ENCODE measurements at regions not wholly inside any gene's neighbourhood (a gene's known extent, or its start where the extent isn't known, plus 50 kb on each side); places are given as distances from the start of the nearest gene placed in this dataset.

DNA sequence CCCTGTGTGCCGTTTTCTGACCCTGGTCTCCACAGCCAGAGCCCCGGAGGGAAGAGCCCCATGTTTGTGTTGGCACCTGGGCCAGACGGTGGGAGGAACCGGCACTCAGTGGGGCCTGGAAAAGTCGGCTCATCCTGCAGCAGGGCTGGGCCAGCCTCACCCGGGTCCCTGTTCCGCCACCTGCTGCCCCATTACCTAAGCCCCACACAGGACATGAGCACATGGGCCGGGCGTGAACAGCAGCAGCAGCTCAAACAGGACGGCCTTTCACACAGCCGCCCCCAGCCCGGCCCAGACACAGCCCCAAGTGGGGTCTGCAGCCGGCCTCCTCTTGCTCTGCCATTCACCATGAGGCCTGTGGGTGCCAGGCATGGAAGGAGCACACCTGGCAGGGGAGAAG is 302.4 kb downstream of the MN1 start:
- DNase-seq (ENCODE audit: low read depth in 2 of 2), result no peak

DNA sequence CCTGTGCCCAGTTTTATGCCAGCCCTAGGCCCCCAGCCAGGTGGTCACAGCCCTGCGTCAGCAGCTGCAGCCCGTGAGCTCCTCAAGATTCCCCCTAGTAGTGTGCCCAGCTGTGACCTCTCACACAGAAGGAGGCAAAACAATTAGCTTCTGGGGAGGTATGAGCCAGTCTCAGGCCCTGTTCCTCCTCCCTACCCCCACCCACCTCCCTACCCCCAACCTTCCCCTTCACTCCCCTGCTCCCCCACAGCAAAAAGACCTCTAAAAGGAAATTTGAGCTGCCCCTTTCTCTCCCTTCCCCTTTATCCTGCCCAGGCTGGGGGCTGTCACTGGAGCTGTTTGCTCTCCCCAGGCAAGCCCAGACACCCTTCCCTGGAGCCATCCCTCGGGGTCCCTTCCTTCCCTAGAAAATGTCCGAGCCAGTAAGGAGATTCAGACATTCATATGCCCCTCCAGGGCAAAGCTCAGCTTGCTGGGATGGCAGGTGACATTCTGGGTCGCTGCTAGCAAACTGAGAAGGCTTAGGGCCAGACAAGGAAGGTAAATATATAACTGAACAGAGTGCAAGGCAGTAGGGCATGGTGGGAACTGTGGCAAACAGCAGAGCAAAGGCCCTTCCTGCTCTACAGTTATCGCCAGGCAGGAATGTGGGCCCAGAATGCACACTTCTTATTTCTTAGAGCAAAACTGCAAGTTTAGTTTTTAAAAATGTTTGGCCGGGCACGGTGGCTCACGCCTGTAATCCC is 300.2 kb downstream of the MN1 start:
- DNase-seq (ENCODE audit: low read depth in 2 of 2), result no peak

DNA sequence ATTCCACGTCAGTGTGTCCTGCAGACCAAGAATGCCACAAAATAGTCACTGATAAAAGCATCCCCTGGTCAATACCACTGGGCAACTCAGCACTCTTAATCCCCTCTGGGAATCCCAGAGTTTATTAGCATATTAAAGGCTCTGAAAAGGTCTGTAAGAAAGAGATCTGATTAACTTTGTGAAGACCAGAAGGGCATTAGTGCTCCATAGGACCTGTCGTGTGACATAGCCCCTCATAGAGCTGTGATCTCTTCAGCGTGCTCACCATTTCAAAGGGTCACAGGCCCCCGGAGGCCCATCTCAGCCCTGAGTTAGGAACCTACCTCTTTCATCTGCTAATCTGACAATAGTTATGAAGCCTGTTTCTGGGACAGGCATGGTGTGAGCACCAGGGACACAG is 299.2 kb downstream of the MN1 start:
- DNase-seq (ENCODE audit: low read depth in 2 of 2), result no peak

DNA sequence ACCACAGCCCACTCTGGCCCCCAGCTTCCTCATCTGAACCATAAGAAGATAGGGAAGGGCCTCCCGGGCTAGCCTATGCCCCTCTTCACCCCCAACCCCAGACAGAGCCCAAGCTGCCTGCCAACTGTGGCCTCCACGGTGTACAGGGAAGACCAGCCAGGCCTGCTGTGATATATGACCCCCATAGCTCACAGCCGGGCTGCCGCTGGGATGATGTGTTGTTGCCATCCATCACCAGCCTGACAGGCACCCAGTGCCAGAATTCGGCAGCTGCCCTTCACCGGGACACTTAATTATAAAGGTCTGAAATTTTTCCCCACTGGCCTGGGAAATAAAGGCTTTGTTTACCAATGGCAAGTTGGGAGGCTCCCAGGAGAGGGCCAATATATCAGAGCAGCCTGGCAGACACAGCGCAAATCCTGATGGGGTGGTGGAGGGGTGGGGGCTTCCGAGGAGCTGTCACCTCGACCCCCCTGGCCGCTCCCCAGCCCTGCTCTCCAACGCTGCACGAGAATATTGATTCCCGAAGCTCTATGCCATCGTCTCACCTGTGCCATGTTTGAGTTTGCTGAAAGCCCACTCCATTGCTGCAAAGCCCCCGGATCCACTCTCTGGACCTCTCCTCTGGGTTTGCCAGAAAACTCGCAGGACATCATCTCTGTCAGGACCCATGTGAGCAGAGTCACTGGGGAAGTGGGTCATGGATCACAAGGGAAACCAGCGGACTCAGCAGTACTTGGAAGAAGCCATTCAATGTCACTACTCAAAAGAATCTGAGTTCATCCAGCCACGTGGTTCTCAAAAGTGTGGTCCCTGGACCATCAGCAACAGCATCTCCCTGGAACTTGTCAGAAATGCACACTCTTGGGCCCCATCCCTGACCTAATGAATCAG is 296.9 kb downstream of the MN1 start:
- no peak for DNase-seq (ENCODE audit: low read depth in 2 of 2)

DNA sequence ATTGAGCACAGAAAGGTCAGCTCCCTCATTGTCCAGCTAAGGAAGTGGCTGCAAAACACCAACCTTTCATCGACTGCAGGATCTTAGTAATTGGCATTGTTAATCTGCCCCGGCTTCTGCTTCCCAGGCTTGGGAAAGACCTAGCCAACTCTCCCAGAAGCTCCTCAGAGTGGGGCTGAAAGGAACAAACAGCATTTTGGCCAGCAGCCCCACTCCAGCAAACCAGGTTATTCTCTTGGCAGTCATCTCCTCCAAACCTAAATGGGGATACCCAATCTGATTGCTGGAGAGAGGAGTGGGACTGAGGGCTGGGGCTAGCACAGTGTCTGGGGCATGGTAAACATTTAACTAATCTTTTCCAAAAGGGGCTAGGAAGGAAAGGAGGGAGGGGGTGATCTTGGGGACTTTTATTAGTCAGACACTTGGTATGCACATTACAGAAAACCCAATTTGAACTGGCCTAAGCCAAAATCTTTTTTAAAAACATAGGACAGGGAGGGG is 294.4 kb downstream of the MN1 start:
- DNase-seq (ENCODE audit: low read depth in 2 of 2), result no peak

DNA sequence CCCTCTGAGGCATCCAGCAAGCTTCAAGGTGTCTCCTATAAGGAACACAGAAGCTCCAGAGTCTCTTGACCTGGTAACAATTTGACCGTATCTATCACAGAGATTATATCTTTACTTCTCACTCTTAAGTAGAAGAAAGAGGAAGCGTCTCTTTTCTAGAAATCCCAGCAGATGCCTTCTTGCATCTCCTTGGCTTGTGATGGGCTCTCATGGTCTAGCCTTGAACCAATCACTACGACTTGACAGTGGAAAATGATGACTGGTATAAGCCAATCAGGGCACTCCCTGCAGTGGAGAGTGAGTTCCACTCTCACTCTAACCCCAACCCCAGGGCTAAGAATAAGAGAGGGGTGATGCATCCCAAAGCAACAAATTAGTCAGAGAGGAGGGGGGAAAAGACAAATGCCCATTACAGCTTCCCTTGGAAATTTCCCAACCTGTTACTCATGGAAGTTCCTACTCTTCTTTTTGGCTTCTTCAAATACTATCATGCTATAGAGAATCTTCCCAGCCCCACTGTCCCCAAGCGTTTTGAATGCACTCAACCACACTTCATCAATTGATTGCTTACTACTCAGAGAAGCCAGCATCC is 293.5 kb downstream of the MN1 start:
- DNase-seq (ENCODE audit: low read depth in 2 of 2), result no peak

DNA sequence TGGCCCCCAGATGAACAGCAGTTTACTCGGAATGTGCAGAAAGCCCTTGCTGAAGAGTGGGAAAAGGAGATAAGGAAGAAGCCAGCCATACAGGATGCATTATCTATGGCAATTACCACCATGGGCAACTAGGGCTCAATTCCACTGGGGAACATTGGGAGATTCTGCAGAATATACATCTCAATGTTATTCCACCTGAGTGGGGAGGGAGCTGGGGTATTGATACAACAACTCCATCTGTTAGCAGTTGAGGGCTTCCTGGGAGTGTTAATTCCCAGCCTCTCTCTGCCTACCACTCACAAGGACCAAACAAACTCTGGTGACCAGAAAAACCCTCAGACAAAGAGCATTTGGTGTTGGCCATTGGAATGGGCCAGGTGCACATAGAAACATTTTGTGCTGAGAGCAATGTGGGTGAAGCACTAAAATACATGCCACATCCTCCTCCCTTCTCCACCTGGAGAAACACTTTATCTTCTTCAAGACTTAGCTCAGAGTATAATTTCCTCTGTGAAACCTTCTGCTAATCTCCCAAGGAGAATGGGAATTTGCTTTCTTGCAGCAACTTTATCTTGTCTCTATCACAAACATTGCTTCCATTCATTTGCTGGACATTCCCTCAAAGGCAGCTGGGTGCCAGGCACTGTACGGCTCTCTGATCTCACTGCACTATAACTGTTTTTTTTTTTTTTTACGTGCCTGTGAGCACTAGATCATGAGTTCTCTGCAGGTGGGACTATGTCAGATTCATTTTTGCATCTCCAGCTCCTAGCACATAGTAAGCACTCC is 292.2 kb downstream of the MN1 start:
- DNase-seq (ENCODE audit: low read depth in 2 of 2), result no peak

DNA sequence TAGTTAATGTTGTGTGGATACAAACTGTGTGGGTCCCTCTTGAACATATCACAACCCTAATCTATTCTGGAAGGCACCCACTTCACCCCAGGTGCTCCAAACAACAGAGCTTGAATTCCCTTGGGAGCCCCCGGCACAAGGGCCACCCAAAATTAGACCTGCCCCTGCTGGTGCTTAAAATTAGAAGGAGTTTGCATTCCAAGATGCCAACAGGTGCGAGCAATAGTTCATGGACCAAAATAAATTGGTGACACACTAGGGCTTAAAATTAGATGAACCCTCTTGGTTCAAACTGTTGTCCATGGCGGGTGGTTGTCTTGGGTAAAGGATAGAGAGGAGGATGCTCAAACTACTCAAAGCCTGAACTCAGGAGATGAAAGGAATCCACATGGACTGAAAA is 291.5 kb downstream of the MN1 start:
- no peak for DNase-seq (ENCODE audit: low read depth in 2 of 2)

DNA sequence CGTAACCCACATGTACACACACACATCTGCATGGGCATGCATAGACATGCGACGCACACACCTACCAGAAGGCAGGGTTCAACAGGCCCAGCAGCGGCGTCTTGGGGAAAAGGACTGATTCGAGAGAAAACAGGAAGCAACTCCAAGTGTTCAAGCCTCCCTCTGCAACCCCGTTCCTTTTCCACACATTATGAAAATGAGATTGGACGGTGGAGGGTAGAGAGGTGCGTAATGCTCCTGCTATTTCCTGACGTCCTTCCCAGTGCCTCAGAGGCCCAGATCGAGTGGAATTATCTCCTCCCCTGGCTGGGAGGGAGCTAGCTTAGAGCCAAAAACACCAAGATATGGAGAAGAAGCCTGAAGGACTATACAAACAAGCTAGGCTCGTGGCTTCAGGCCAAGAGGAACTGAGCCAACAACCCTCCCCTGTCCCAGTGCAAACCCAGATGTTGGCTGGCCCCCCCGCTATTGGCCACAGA is 289.2 kb downstream of the MN1 start:
- no peak for DNase-seq (ENCODE audit: low read depth in 2 of 2)

DNA sequence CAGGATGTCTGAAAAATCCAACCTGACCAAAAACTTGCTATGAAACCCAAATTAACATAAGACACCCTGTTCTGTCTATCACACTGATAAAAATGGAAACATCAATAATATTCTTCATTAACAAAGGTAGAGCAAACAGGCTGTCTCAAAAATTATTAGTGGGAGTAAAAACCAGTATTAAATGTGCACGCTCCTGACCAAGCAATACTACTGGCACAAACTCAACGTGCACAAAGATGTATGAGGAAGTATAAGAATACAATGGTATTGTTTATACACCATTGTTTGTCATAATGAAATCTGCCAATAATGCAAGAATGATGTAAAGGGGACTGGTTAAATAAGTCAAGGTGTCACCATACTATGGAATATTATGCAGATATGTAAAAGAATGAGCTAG is 288.5 kb downstream of the MN1 start:
- no peak for DNase-seq (ENCODE audit: low read depth in 2 of 2)

DNA sequence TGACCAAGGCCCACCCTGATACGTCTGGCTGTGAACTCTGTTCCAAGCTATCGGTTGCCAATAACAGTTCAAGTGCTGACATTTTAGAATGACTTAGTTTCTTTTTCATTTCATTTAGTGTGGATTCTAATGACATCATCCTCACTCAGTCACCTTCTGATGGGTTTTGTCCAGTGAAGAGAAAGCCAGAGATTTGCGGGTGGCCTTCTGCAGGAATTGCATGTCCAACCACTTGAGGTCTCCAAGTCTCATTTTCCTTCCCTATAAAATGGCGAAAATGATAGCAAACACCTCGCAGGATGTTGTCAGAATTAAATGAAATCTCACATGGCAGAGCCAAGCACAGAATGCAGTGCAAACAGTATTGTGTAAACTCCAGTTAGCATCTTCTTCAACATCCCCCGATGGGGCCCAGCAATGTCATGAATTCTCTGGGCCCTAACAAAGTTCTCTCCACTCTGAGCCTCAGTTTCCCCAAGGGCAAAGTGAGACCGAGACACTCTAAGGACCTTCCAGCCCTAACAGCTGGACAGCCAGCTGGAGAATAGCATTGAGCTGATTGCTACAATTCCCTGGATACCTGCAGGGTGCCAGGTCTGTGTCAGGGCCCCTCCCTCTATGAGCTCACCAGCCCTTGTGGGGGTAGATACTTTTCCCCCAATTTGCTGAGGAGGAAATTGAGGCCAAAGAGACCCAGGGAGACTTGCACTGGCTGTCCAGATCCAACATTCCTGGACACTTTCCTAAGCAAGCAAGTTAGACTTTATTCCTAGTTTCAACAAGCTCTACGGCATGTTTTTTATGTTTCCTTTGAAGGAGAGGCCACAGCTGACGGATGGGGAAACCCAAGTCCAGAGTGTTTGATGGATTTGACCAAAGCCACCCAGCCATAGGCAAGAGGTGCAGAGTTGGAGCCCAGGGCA is 286.7 kb downstream of the MN1 start:
- DNase-seq (ENCODE audit: low read depth in 2 of 2), result no peak

DNA sequence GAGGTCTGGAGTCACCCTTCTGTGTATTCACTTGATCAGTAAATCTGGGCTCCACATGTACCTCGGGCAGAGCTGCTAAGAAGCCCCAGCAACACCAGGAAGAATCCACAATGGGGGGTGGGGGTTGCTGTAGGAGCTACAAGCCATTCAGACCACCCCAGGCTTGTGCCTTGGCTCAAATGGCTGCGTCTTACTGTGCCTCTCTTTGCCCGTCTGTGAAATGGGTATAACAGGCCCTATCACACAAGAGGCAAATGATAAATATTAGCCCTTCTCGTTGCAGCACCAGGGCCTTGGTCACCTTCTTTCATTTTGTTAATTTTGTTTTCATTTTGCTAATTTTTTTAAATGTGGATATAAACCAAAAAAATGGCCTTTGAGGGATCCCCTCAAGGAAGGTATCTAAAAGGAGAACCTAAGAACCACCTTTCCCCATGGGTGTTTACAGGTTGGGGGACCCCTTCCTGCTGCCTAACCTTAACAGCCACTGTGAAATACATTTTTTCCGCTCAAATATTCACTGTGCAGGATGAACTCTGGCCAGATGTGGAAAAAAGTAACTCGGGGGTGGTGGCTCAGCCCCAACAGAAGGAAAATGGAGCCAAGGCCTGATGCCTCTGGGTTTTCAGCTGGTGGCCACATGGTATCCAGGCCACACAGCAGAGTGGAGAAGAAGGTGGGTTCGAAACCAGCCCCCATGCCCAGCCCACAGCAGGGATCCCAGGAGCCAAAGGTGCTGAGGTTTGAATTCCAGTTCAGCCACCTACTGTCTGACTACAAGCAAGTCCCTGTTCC is 284.0 kb downstream of the MN1 start:
- no peak for DNase-seq (ENCODE audit: low read depth in 2 of 2)

DNA sequence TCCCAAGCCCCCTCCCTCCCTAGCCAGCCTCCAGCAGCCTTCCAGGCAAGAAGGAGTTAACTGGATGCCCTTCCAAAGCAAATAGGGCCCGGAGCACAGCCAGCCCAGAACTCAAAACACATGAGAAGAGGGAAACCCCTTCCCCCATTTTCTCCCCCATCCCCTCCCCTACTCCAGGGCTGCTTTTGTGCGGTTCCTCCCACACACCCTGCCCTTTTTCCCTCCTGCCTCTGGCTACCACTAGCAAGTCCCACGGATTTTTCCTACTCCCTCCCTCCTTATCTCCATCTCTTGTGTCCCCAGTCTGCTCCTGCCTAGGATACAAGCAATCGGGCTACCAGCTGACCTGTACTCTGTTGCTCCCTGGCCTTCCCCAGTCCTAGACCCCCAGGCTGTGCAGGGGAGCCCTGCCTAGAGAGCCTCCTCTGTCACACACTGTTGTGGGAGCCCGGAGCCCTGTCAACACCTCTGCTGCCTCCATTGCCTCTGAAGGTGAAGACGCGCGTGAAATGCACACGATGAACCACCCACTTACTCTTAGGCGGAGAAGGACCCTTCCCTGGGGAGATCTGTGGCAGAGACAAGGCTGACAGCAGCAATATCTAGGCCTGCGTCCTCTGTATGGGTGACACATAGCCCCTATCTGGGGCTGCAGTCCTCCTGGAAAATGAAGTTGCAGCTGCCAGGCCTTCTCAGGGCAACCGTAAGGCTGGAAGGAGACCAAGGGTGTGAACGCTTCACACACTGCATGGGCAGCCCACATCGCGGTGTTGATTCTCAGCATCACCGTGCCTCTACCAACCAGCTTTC is 282.8 kb downstream of the MN1 start:
- no peak for DNase-seq (ENCODE audit: low read depth in 2 of 2)

DNA sequence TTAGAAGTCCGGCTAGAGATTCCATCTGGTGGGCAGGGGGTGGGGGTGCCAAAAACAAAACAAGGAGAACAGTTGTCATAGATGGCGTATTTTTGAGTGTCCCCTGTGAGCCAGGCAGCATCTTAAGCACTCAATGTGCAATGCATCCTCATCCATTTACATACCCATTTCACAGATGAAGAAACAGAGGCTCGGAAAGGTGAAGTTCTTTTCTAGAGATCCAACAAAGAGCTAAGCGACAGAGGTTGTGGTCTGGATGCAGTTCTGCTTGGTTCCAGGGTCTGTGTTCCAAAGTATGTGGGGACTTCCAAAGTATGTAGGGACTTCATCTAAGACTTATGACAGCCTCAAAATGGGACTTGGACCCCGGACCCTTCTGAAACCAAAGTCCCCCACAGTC is 277.8 kb downstream of the MN1 start:
- no peak for DNase-seq (ENCODE audit: low read depth in 2 of 2)

DNA sequence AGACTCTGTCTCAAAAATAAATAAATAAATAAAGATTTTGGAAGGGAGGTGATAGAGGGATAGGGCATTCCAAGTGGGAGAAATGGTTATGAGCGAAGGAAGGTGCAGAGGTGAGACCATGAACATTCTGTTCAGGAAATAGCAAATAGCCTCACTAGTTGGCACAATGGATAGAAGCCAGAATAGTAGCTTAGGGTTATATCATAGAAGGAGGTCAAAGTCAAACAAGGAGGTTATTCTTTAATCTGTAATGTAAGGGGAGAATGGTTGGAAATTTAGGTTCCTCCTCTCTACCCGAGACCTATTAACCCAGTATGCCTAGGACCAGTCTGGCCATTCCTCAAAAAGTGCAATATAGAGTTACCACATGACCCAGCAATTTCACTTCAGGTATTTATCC is 275.8 kb downstream of the MN1 start:
- no peak for DNase-seq (ENCODE audit: low read depth in 2 of 2)

DNA sequence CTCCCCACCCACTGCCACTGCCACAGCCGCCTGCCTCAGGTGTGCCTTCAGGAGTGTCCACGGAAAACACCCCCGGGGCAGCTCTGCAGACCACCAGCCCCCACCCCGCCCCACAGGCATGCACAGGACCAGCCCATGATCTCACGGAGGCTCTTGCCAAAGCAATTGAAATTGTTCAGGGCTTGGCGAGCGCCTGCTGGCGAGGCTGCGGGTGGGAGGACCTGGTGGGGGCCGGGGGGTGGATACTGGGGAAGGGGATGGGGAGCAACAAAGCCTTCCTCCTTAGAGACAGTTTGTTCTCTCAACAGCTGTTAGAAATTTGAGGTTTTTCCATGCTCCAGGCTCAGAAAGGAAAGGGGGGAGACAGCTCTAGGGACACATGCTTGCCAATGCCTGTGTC is 274.7 kb downstream of the MN1 start:
- no peak for DNase-seq (ENCODE audit: low read depth in 2 of 2)

DNA sequence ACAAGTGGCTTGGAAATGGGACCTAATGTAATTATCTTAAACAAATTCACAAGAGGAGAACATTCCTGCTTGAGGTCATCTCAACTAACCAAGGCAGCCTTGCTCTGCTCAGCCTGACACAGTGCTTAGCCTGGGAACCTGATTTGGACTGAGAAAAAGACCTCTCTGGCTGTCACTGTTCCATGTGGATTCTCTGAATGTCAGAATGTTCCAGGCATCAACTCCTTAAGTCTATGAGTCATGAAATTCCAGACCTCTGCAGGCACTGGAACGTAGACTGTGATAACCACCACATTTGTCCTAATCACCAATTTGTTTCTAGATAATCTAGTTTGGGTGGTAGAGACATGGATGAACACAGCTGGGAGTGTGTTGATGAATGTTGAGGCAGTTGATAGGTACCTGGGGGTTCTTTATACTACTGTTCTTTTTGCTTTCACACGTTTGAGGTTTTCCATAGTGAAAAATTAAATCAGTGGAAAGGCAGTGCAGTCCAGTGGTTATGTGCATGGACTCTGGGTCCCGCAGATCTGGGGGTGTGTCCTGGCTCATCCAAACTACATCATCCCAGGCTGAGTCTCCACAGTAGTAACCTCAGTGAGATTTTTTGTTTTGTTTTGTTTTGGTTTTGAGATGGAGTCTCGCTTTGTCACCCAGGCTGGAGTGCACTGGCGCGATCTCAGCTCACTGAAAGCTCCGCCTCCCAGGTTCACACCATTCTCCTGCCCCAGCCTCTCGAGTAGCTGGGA is 269.6 kb downstream of the MN1 start:
- DNase-seq (ENCODE audit: low read depth in 2 of 2), result no peak

DNA sequence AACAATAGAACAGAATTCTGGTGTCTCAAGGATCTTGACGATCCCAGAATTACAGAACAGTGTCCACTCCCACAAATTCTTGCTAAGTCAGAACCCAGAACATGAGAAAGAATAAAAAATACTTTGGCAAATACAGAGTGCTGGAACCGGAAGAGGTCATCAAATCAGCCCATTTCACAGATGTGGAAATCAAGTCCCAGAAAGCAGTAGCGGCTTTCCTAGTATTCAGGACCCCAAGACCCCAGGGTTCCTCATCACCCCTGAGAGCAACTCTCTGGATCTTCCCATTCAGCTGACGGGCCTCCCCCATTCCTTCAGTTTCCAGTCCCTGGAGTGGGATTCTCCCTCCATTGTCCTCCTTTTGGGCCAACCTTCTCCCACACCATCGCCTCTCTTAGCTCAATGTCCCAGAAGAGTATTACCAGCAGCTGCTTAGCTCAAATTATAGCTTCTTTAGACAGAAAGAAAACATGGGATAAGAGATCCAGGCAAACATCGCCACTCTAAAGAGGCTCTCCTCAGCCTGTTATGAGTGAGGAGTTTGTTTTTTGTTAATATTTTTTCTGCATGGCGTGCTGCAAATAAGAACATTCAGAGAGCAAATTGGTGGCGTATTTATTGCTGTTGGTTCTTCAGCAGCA is 268.3 kb downstream of the MN1 start:
- DNase-seq (ENCODE audit: low read depth in 2 of 2), result no peak
